ENCODE measurements at regions not wholly inside any gene's neighbourhood (a gene's known extent, or its start where the extent isn't known, plus 50 kb on each side); places are given as distances from the start of the nearest gene placed in this dataset.

DNA sequence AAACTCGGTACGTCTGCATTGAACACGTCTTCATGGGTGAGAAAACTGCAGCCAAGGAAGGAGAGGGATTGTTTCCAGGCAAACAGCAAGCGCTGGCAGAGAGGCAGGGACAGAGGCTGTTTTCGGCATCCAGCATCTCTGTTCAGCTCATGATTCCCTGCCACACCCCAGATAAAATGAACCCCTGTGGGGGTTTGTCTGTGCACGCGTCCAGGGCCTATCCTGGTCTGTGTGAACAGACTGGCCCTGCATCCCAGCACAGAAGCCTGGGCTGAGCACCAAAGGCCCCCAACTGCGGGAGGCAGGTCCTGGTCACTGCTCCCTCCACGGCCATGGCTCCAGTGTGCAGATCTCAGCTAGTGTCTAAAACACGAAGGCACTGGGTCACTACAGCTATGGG, 83.3 kb upstream of the FAM20C start:
- TF ChIP-seq BCL11A (IDR thresholded peaks at IDR 0.05; ENCODE audit: low read depth in 2 of 2, low read length in 2 of 2) (no peak), SP4 (IDR thresholded peaks at IDR 0.05; ENCODE audit: low read length) (no peak), RAD21 (IDR thresholded peaks at IDR 0.05 in 1 of 2, conservative IDR thresholded peaks at IDR 0.05 in 1 of 2; ENCODE audit: low read depth in 2 of 2, low read length in 2 of 2) (no peak), EP300 (IDR thresholded peaks at IDR 0.05; ENCODE audit: borderline replicate concordance in 1 of 2, low read depth in 2 of 2, low read length in 2 of 2) (no peak), RXRA (IDR thresholded peaks at IDR 0.05; ENCODE audit: insufficient read depth, low read depth, low read length) (no peak), KDM4A (IDR thresholded peaks at IDR 0.05; ENCODE audit: low read depth, low read length, severe bottlenecking) (no peak), EGR1 (IDR thresholded peaks at IDR 0.05; ENCODE audit: borderline replicate concordance, low read depth, low read length) (no peak), KDM1A (IDR thresholded peaks at IDR 0.05; ENCODE audit: borderline replicate concordance, low read length) (no peak), POLR2A (IDR thresholded peaks at IDR 0.05; ENCODE audit: control extremely low read depth in 1 of 2, low read depth in 2 of 2, low read length in 2 of 2) (no peak), FOSL1 (IDR thresholded peaks at IDR 0.05; ENCODE audit: insufficient read depth, low read depth, low read length) (no peak), JUN (IDR thresholded peaks at IDR 0.05; ENCODE audit: low read depth, low read length) (no peak)
- TF ChIP-seq, protein P1, sequence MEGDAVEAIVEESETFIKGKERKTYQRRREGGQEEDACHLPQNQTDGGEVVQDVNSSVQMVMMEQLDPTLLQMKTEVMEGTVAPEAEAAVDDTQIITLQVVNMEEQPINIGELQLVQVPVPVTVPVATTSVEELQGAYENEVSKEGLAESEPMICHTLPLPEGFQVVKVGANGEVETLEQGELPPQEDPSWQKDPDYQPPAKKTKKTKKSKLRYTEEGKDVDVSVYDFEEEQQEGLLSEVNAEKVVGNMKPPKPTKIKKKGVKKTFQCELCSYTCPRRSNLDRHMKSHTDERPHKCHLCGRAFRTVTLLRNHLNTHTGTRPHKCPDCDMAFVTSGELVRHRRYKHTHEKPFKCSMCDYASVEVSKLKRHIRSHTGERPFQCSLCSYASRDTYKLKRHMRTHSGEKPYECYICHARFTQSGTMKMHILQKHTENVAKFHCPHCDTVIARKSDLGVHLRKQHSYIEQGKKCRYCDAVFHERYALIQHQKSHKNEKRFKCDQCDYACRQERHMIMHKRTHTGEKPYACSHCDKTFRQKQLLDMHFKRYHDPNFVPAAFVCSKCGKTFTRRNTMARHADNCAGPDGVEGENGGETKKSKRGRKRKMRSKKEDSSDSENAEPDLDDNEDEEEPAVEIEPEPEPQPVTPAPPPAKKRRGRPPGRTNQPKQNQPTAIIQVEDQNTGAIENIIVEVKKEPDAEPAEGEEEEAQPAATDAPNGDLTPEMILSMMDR (IDR thresholded peaks at IDR 0.05; ENCODE audit: control extremely low read depth in 1 of 3, insufficient read depth in 1 of 3, low read depth in 1 of 3, low read length in 3 of 3) = no peak
- TF ChIP-seq, protein P2, sequence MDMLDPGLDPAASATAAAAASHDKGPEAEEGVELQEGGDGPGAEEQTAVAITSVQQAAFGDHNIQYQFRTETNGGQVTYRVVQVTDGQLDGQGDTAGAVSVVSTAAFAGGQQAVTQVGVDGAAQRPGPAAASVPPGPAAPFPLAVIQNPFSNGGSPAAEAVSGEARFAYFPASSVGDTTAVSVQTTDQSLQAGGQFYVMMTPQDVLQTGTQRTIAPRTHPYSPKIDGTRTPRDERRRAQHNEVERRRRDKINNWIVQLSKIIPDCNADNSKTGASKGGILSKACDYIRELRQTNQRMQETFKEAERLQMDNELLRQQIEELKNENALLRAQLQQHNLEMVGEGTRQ (IDR thresholded peaks at IDR 0.05; ENCODE audit: low read length) = no peak

Data from H1 (cell line).